Keratinocyte (primary cell): ENCODE measurements at regions not wholly inside any gene's neighbourhood (a gene's known extent, or its start where the extent isn't known, plus 50 kb on each side); places are given as distances from the start of the nearest gene placed in this dataset.

Experiments used
- DNase-seq: peaks from one replicate; pipeline ENCODE4 v3.0.0-alpha.2; 2011; ENCODE audit warnings: low read depth, missing footprints, low spot score
- FAIRE-seq: peaks from 2 replicates; lab custom pipeline; 2011; peaks lifted over from hg19 to GRCh38; lab: Jason Lieb, UNC
- H2AFZ ChIP-seq: 2 replicates; pipeline ENCODE4 v1.6.0; 2012; ENCODE audit warnings: low read length, control low read depth, inconsistent platforms; ENCODE audit not compliant: control insufficient read depth
- H3K27ac ChIP-seq: 2 replicates; pipeline ENCODE4 v1.5.1; 2011; ENCODE audit warnings: low read length; ENCODE audit not compliant: control insufficient read depth, insufficient read depth
- H3K27me3 ChIP-seq: 3 replicates; pipeline ENCODE4 v1.6.0; 2011; ENCODE audit warnings: low read length; ENCODE audit not compliant: control insufficient read depth, insufficient read depth; ENCODE audit errors: extremely low read depth
- H3K36me3 ChIP-seq, 2 experiments: 2 replicates in 1 of 2; 3 replicates in 1 of 2; pipeline ENCODE4 v1.5.1; 2011; ENCODE audit warnings: low read length in 2 of 2, mild to moderate bottlenecking in 1 of 2; ENCODE audit not compliant: control insufficient read depth in 2 of 2, insufficient read depth in 2 of 2; ENCODE audit errors: extremely low read depth in 1 of 2
- H3K4me1 ChIP-seq: 3 replicates; pipeline ENCODE4 v1.5.1; 2011; ENCODE audit warnings: low read length; ENCODE audit not compliant: control insufficient read depth, insufficient read depth; ENCODE audit errors: extremely low read depth
- H3K4me2 ChIP-seq: 3 replicates; pipeline ENCODE4 v1.6.0; 2011; ENCODE audit warnings: low read depth, low read length; ENCODE audit not compliant: control insufficient read depth, insufficient read depth; ENCODE audit errors: extremely low read depth
- H3K4me3 ChIP-seq, 3 experiments: fragments of 200-600 bp in 1 of 3; sonication (generic) in 1 of 3; 2 replicates in 2 of 3; 3 replicates in 1 of 3; pipeline ENCODE4 v1.5.1; 2011 to 2016; ENCODE audit warnings: low read length in 3 of 3, mild to moderate bottlenecking in 3 of 3, control low read depth in 2 of 3, inconsistent platforms in 1 of 3, low read depth in 1 of 3, mixed read lengths in 1 of 3, mixed run types in 1 of 3, moderate library complexity in 1 of 3; ENCODE audit not compliant: control insufficient read depth in 2 of 3, insufficient read depth in 2 of 3; ENCODE audit errors: extremely low read depth in 1 of 3
- H3K79me2 ChIP-seq: 2 replicates; pipeline ENCODE4 v1.6.0; 2012; ENCODE audit warnings: low read length; ENCODE audit not compliant: control insufficient read depth, insufficient read depth
- H3K9ac ChIP-seq: 3 replicates; pipeline ENCODE4 v1.6.0; 2011; ENCODE audit warnings: low read length; ENCODE audit not compliant: control insufficient read depth, insufficient read depth; ENCODE audit errors: extremely low read depth
- H3K9me1 ChIP-seq: 3 replicates; pipeline ENCODE4 v1.6.0; 2011; ENCODE audit warnings: low read length; ENCODE audit not compliant: control insufficient read depth, insufficient read depth; ENCODE audit errors: extremely low read depth
- H3K9me3 ChIP-seq: 2 replicates; pipeline ENCODE4 v1.5.1; 2012; ENCODE audit warnings: low read depth, low read length; ENCODE audit not compliant: control insufficient read depth
- H4K20me1 ChIP-seq: 3 replicates; pipeline ENCODE4 v1.6.0; 2011; ENCODE audit warnings: low read length; ENCODE audit not compliant: control insufficient read depth, insufficient read depth; ENCODE audit errors: extremely low read depth
- EZH2 ChIP-seq: IDR thresholded peaks from one replicate; pipeline ENCODE4 v1.6.1; 2012; ENCODE audit warnings: inconsistent platforms, mild to moderate bottlenecking, low read length, moderate library complexity
- dilution Hi-C: fragments of 300-500 bp; cut with MboI; formaldehyde crosslinking; loops from one replicate; pipeline ENCODE4 v1.7.0; 2020; ENCODE audit warnings: low sequenced_read_pairs; ENCODE audit not compliant: extremely low pct_ligation_motif_present
- TF ChIP-seq, protein P1 (sequence below), 3 experiments: IDR thresholded peaks in 1 of 3; conservative IDR thresholded peaks in 1 of 3; optimal IDR thresholded peaks in 1 of 3; 2 replicates in 2 of 3; 3 replicates in 1 of 3; pipeline versions ENCODE3 to v1.5.1; 2011; ENCODE audit warnings: low read length in 3 of 3, mild to moderate bottlenecking in 3 of 3, moderate library complexity in 2 of 3, control low read depth in 1 of 3, inconsistent platforms in 1 of 3; ENCODE audit not compliant: insufficient read depth in 2 of 3; ENCODE audit errors: extremely low read depth in 1 of 3

DNA sequence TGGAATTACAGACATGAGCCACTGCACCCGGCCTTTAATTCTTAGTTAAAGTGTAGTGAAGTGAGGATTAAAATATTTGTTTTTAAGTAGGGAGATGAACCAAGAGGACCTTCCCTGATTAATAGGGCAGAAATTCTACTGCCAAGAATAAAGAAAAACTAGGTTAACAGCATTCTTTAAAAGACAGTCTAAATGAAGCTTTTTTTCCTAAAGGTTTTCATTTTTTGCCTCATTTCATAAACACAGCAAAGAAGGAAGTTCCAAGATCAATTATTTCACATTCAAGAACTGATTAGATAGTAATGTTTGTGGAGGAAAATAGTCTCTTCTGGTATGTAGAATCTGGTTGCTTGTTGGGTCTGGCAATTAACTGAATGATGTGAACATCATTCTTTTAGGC lies 112.1 kb upstream of the ARSJ start:
- dilution Hi-C loops: no loop called here
- TF ChIP-seq, protein P1, sequence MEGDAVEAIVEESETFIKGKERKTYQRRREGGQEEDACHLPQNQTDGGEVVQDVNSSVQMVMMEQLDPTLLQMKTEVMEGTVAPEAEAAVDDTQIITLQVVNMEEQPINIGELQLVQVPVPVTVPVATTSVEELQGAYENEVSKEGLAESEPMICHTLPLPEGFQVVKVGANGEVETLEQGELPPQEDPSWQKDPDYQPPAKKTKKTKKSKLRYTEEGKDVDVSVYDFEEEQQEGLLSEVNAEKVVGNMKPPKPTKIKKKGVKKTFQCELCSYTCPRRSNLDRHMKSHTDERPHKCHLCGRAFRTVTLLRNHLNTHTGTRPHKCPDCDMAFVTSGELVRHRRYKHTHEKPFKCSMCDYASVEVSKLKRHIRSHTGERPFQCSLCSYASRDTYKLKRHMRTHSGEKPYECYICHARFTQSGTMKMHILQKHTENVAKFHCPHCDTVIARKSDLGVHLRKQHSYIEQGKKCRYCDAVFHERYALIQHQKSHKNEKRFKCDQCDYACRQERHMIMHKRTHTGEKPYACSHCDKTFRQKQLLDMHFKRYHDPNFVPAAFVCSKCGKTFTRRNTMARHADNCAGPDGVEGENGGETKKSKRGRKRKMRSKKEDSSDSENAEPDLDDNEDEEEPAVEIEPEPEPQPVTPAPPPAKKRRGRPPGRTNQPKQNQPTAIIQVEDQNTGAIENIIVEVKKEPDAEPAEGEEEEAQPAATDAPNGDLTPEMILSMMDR (optimal IDR thresholded peaks at IDR 0.05 in 1 of 3, IDR thresholded peaks at IDR 0.05 in 1 of 3, conservative IDR thresholded peaks at IDR 0.05 in 1 of 3; ENCODE audit: extremely low read depth in 1 of 3, insufficient read depth in 2 of 3, low read length in 3 of 3): no peak
- TF ChIP-seq EZH2: no peak
- no peak for DNase-seq
- no peak overlapping the region for H3K4me2 ChIP-seq
- H3K27me3 ChIP-seq: no peaks in the 10 kb centered on the region
- no peak overlapping the region for H2AFZ ChIP-seq
- H3K9ac ChIP-seq: no peak overlapping the region
- no peak for FAIRE-seq
- no peaks in the 10 kb centered on the region for H3K36me3 ChIP-seq
- no peaks in the 10 kb centered on the region for H3K4me1 ChIP-seq
- H4K20me1 ChIP-seq: no peaks in the 10 kb centered on the region
- no peak overlapping the region for H3K4me3 ChIP-seq
- no peaks in the 10 kb centered on the region for H3K79me2 ChIP-seq
- H3K9me3 ChIP-seq: no peaks in the 10 kb centered on the region
- no peak overlapping the region for H3K27ac ChIP-seq
- no peaks in the 10 kb centered on the region for H3K9me1 ChIP-seq

DNA sequence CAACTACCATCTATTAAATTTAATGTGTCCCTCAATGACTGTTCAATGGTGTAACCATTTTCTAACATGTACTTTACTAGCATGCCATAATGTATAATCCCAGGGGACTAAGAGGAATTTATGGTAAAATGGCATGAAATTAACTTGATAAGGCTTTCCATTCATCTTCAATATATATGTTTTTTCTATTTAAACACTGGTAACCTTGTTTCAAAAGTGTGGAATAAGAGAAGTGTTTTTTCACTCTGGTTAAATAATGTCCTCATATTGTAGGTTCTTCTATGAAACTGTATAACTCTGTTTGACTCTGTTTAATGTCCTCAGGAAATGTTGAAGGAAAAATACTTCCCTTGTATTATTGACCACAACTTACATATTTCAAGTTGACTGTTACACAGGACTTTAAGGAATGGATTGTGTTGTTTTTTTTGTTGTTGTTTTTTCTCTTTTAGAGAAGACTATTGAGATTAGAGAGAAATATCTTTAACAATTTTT lies 113.8 kb upstream of the ARSJ start:
- Histone ChIP-seq H3K27ac (no peak overlapping the region), H2AFZ (no peak overlapping the region), H3K27me3 (no peaks in the 10 kb centered on the region), H3K4me3 (no peak overlapping the region), H4K20me1 (no peaks in the 10 kb centered on the region), H3K4me1 (no peaks in the 10 kb centered on the region), H3K9me1 (no peaks in the 10 kb centered on the region), H3K4me2 (no peak overlapping the region), H3K79me2 (no peaks in the 10 kb centered on the region), H3K9me3 (no peaks in the 10 kb centered on the region), H3K36me3 (no peaks in the 10 kb centered on the region), H3K9ac (no peak overlapping the region)
- TF ChIP-seq, protein P1 (optimal IDR thresholded peaks at IDR 0.05 in 1 of 3, IDR thresholded peaks at IDR 0.05 in 1 of 3, conservative IDR thresholded peaks at IDR 0.05 in 1 of 3; ENCODE audit: extremely low read depth in 1 of 3, insufficient read depth in 2 of 3, low read length in 3 of 3): no peak
- TF ChIP-seq EZH2: no peak
- dilution Hi-C loops: no loop called here
- no peak for FAIRE-seq
- no peak for DNase-seq
